Nephron progenitor cell (in vitro differentiated cells): ENCODE measurements at regions not wholly inside any gene's neighbourhood (a gene's known extent, or its start where the extent isn't known, plus 50 kb on each side); places are given as distances from the start of the nearest gene placed in this dataset.

Experiments used
- DNase-seq: peaks from one replicate; pipeline ENCODE4 v3.0.0; 2021
- H3K27ac Mint-ChIP-seq: 2 replicates; pipeline ENCODE4 v1.8.0; 2021; ENCODE audit warnings: mild to moderate bottlenecking, moderate library complexity, mixed read lengths
- H3K27me3 Mint-ChIP-seq: 2 replicates; pipeline ENCODE4 v1.8.0; 2021; ENCODE audit warnings: mild to moderate bottlenecking, low read depth, mixed read lengths; ENCODE audit not compliant: poor library complexity
- H3K36me3 Mint-ChIP-seq: 2 replicates; pipeline ENCODE4 v1.8.0; 2021; ENCODE audit warnings: low read depth, mixed read lengths
- H3K4me1 Mint-ChIP-seq: 2 replicates; pipeline ENCODE4 v1.8.0; 2021; ENCODE audit warnings: mixed read lengths
- H3K4me3 Mint-ChIP-seq: 2 replicates; pipeline ENCODE4 v1.8.0; 2021; ENCODE audit warnings: mild to moderate bottlenecking, moderate library complexity, mixed read lengths
- H3K9me3 Mint-ChIP-seq: 2 replicates; pipeline ENCODE4 v1.8.0; 2021; ENCODE audit warnings: mild to moderate bottlenecking, moderate library complexity, mixed read lengths
- CTCF ChIP-seq: fragments of 200-600 bp; sonication (generic); IDR thresholded peaks from 2 replicates; pipeline ENCODE4 v1.5.0; 2021; ENCODE audit warnings: antibody characterized with exemption

- Mint-ChIP-seq H3K9me3 (peaks cover 2% of the 10 kb centered on the region), H3K36me3 (no peaks in the 10 kb centered on the region), H3K4me1 (peaks cover 27% of the 10 kb centered on the region), H3K4me3 (no peak overlapping the region), H3K27me3 (peaks cover 7% of the 10 kb centered on the region), H3K27ac (no peak overlapping the region)
- DNase-seq, result no peak
- no peak for TF ChIP-seq CTCF
Measured at GRCh38 chr13:97140131-97140530, 82.0 kb upstream of the MBNL2 start.

GRCh38 chr13:97140611-97141010 is 81.5 kb upstream of the MBNL2 start:
- peaks cover 3% of the 10 kb centered on the region for H3K27me3 Mint-ChIP-seq
- peaks cover 4% of the 10 kb centered on the region for H3K9me3 Mint-ChIP-seq
- peaks cover 27% of the 10 kb centered on the region for H3K4me1 Mint-ChIP-seq
- DNase-seq, result no peak
- no peak overlapping the region for H3K27ac Mint-ChIP-seq
- no peak for TF ChIP-seq CTCF
- no peak overlapping the region for H3K4me3 Mint-ChIP-seq
- no peaks in the 10 kb centered on the region for H3K36me3 Mint-ChIP-seq

- no peak for DNase-seq
- H3K27ac Mint-ChIP-seq, result no peak overlapping the region
- peaks cover 4% of the 10 kb centered on the region for H3K9me3 Mint-ChIP-seq
- peaks cover 22% of the 10 kb centered on the region for H3K4me1 Mint-ChIP-seq
- H3K27me3 Mint-ChIP-seq, result peaks cover 3% of the 10 kb centered on the region
- TF ChIP-seq CTCF, result no peak
- H3K36me3 Mint-ChIP-seq, result no peaks in the 10 kb centered on the region
- no peak overlapping the region for H3K4me3 Mint-ChIP-seq
Measured at GRCh38 chr13:97141097-97141496, 81.0 kb upstream of the MBNL2 start.

- peak overlapping the region; percentile 73 for H3K27ac Mint-ChIP-seq
- H3K9me3 Mint-ChIP-seq, result peaks cover 4% of the 10 kb centered on the region
- no peaks in the 10 kb centered on the region for H3K36me3 Mint-ChIP-seq
- H3K4me3 Mint-ChIP-seq, result peak overlapping the region; percentile 67
- H3K4me1 Mint-ChIP-seq, result peaks cover 22% of the 10 kb centered on the region
- peak; percentile 11 for DNase-seq
- no peak for TF ChIP-seq CTCF
- peaks cover 3% of the 10 kb centered on the region for H3K27me3 Mint-ChIP-seq
Measured at GRCh38 chr13:97141564-97142005, 80.5 kb upstream of the MBNL2 start.

GRCh38 chr13:97142452-97142851 is 79.7 kb upstream of the MBNL2 start:
- no peaks in the 10 kb centered on the region for H3K36me3 Mint-ChIP-seq
- TF ChIP-seq CTCF, result no peak
- no peaks in the 10 kb centered on the region for H3K27me3 Mint-ChIP-seq
- H3K27ac Mint-ChIP-seq, result no peak overlapping the region
- H3K4me3 Mint-ChIP-seq, result peak overlapping the region; percentile 51
- H3K9me3 Mint-ChIP-seq, result peaks cover 4% of the 10 kb centered on the region
- DNase-seq, result no peak
- peaks cover 22% of the 10 kb centered on the region for H3K4me1 Mint-ChIP-seq

GRCh38 chr13:97145057-97145456 is 77.1 kb upstream of the MBNL2 start:
- H3K27me3 Mint-ChIP-seq, result no peaks in the 10 kb centered on the region
- H3K4me3 Mint-ChIP-seq, result no peak overlapping the region
- H3K27ac Mint-ChIP-seq, result peak overlapping the region; percentile 19
- peaks cover 4% of the 10 kb centered on the region for H3K9me3 Mint-ChIP-seq
- H3K4me1 Mint-ChIP-seq, result peaks cover 22% of the 10 kb centered on the region
- no peaks in the 10 kb centered on the region for H3K36me3 Mint-ChIP-seq
- no peak for TF ChIP-seq CTCF
- DNase-seq, result no peak
